ENCODE measurements at regions not wholly inside any gene's neighbourhood (a gene's known extent, or its start where the extent isn't known, plus 50 kb on each side); places are given as distances from the start of the nearest gene placed in this dataset.

DNA sequence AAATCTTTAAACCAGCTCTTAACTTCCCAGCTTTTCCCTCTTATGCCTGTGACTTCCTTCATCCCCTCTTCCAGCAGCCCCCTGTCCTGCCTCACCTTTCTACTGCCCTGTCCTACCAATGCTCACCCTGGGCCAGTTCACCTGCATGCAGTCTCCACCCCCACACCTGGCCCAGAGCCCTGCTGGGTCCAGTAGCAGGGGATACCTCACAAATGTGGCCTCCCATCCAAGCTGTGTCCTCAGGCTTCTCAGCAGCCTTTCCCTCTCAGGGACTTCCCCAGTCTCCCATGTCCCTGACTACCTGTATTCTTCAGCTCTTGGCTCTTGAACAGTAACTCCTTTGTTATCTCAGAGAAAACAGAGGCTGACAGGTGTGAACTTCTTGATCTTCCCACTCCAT is 503.2 kb downstream of the MFSD1 start:
- no peak for TF ChIP-seq POLR2A (IDR thresholded peaks at IDR 0.05)
- TF ChIP-seq, protein P1, sequence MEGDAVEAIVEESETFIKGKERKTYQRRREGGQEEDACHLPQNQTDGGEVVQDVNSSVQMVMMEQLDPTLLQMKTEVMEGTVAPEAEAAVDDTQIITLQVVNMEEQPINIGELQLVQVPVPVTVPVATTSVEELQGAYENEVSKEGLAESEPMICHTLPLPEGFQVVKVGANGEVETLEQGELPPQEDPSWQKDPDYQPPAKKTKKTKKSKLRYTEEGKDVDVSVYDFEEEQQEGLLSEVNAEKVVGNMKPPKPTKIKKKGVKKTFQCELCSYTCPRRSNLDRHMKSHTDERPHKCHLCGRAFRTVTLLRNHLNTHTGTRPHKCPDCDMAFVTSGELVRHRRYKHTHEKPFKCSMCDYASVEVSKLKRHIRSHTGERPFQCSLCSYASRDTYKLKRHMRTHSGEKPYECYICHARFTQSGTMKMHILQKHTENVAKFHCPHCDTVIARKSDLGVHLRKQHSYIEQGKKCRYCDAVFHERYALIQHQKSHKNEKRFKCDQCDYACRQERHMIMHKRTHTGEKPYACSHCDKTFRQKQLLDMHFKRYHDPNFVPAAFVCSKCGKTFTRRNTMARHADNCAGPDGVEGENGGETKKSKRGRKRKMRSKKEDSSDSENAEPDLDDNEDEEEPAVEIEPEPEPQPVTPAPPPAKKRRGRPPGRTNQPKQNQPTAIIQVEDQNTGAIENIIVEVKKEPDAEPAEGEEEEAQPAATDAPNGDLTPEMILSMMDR (IDR thresholded peaks at IDR 0.05) = no peak
